GM12878 (cell line): ENCODE measurements at regions not wholly inside any gene's neighbourhood (a gene's known extent, or its start where the extent isn't known, plus 50 kb on each side); places are given as distances from the start of the nearest gene placed in this dataset.

Source experiments
- ATAC-seq: fragments of 200-7000 bp; cut with Tn5 transposase; 3 replicates; pipeline ENCODE4 v1.9.1; 2020; ENCODE audit warnings: mild to moderate bottlenecking, moderate library complexity
- BruUV-seq: library from RNA; stranded (reverse); fragments of 400-500 nt; replicated peaks from 2 replicates; lab custom pipeline; 2021; lab: Mats Ljungman, UMichigan
- CTCF ChIA-PET: fragments of 300-600 bp; sonication (Branson Sonifier 250); formaldehyde crosslinking; extraction: SDS; loops from one replicate; lab custom pipeline; 2021; ENCODE audit warnings: inconsistent platforms; lab: Yijun Ruan, JAX
- POLR2A ChIA-PET: fragments of 350-600 bp; formaldehyde crosslinking; extraction: SDS; loops from one replicate; lab custom pipeline; 2021; ENCODE audit warnings: inconsistent platforms; lab: Charles Lee
- RAD21 ChIA-PET: fragments of 300-600 bp; sonication (Branson Sonifier 250); formaldehyde crosslinking; loops from one replicate; lab custom pipeline; 2023; ENCODE audit warnings: antibody characterized with exemption; ENCODE audit not compliant: unreplicated experiment; lab: Charles Lee
- SMC1A ChIA-PET: fragments of 300-600 bp; sonication (Branson Sonifier 250); formaldehyde crosslinking; loops from one replicate; lab custom pipeline; 2023; ENCODE audit not compliant: unreplicated experiment, uncharacterized antibody; lab: Charles Lee
- DNase-seq: peaks from one replicate; pipeline ENCODE4 v3.0.0-alpha.2; 2011; ENCODE audit warnings: low read depth, low spot score
- FAIRE-seq: peaks from 3 replicates; lab custom pipeline; 2011; peaks lifted over from hg19 to GRCh38; lab: Jason Lieb, UNC
- H2AFZ ChIP-seq: 2 replicates; pipeline ENCODE4 v1.6.0; 2011; ENCODE audit warnings: low read depth, low read length, control low read depth; ENCODE audit not compliant: control insufficient read depth
- H3K27ac ChIP-seq: 2 replicates; pipeline ENCODE4 v1.5.1; 2011; ENCODE audit warnings: control low read depth; ENCODE audit not compliant: control insufficient read depth, insufficient read depth
- H3K27me3 ChIP-seq, 2 experiments: replicated peaks in 1 of 2; 2 replicates each; pipeline versions ENCODE4 v1.6.0 to v1.6.1; 2011; ENCODE audit warnings: low read length in 1 of 2; ENCODE audit not compliant: control insufficient read depth in 2 of 2, insufficient read depth in 2 of 2
- H3K36me3 ChIP-seq, 2 experiments: 2 replicates each; pipeline ENCODE4 v1.5.1; 2011; ENCODE audit warnings: low read length in 1 of 2; ENCODE audit not compliant: control insufficient read depth in 2 of 2, insufficient read depth in 2 of 2
- H3K4me1 ChIP-seq: 2 replicates; pipeline ENCODE4 v1.6.1; 2011; ENCODE audit warnings: mild to moderate bottlenecking, low read length, moderate library complexity, mixed read lengths; ENCODE audit not compliant: control insufficient read depth, insufficient read depth
- H3K4me2 ChIP-seq: 2 replicates; pipeline ENCODE4 v1.6.0; 2011; ENCODE audit warnings: control low read depth; ENCODE audit not compliant: control insufficient read depth, insufficient read depth
- H3K4me3 ChIP-seq: fragments of 200-600 bp; sonication (generic); 2 replicates; pipeline ENCODE4 v1.5.1; 2016
- H3K79me2 ChIP-seq: 2 replicates; pipeline ENCODE4 v1.6.0; 2011; ENCODE audit warnings: low read length; ENCODE audit not compliant: control insufficient read depth, insufficient read depth
- H3K9ac ChIP-seq: 2 replicates; pipeline ENCODE4 v1.8.0; 2011; ENCODE audit warnings: low read length, control low read depth, mixed read lengths; ENCODE audit not compliant: control insufficient read depth, insufficient read depth
- H3K9me3 ChIP-seq: replicated peaks from 3 replicates; pipeline ENCODE4 v1.5.1; 2011; ENCODE audit warnings: mild to moderate bottlenecking, low read length; ENCODE audit not compliant: control insufficient read depth, insufficient read depth
- H4K20me1 ChIP-seq: 2 replicates; pipeline ENCODE4 v1.6.0; 2011; ENCODE audit not compliant: control insufficient read depth, insufficient read depth
- BMI1 ChIP-seq: fragments of 450-650 bp; IDR thresholded peaks from 2 replicates; pipeline ENCODE4 v1.6.1; 2016; ENCODE audit warnings: mild to moderate bottlenecking, moderate library complexity, borderline replicate concordance
- CHD2 ChIP-seq: IDR thresholded peaks from 2 replicates; pipeline ENCODE4 v1.6.1; 2011; ENCODE audit warnings: low read depth, low read length, improper control_type of control experiment, borderline replicate concordance
- CHD4 ChIP-seq: fragments of 200-600 bp; sonication (generic); IDR thresholded peaks from 2 replicates; pipeline ENCODE4 v1.6.1; 2016; ENCODE audit warnings: mild to moderate bottlenecking
- MXI1 ChIP-seq: fragments of 150-350 bp; IDR thresholded peaks from 2 replicates; pipeline ENCODE4 v1.6.1; 2011; ENCODE audit warnings: low read depth, mild to moderate bottlenecking, inconsistent platforms, low read length, improper control_type of control experiment
- PAX5 ChIP-seq: IDR thresholded peaks from 2 replicates; pipeline ENCODE4 v1.6.1; 2011; ENCODE audit warnings: low read depth, low read length, borderline replicate concordance
- RB1 ChIP-seq: fragments of 450-650 bp; formaldehyde crosslinking; IDR thresholded peaks from 2 replicates; pipeline ENCODE4 v1.6.1; 2017; ENCODE audit warnings: mild to moderate bottlenecking, borderline replicate concordance
- RBBP5 ChIP-seq: fragments of 200-600 bp; sonication (generic); conservative IDR thresholded peaks from 2 replicates; pipeline ENCODE4 v1.6.1; 2016
- STAT3 ChIP-seq: IDR thresholded peaks from 2 replicates; pipeline ENCODE4 v1.6.1; 2011; ENCODE audit warnings: low read depth, low read length, improper control_type of control experiment
- ZNF207 ChIP-seq: fragments of 450-650 bp; IDR thresholded peaks from 2 replicates; pipeline ENCODE4 v1.6.1; 2014; ENCODE audit warnings: antibody characterized with exemption, mild to moderate bottlenecking, borderline replicate concordance
- WGBS: methylation state at CpG from one replicate; pipeline ENCODE4 v1.1.6; 2016; ENCODE audit warnings: low lambda C conversion rate; ENCODE audit not compliant: insufficient replicate concordance, insufficient coverage; ENCODE audit errors: missing lambda C conversion rate; 5-methylcytosine and 5-hydroxymethylcytosine counted together
- in situ Hi-C: fragments of 300-500 bp; cut with MboI; formaldehyde crosslinking; loops from 9 replicates; pipeline ENCODE4 v1.14.3; 2018; ENCODE audit warnings: mixed read lengths
- intact Hi-C: fragments of 100-400 bp; cut with micrococcal nuclease; formaldehyde crosslinking; loops from one replicate; pipeline ENCODE4 v1.14.2; 2022; ENCODE audit not compliant: unreplicated experiment
- TF ChIP-seq, protein P1 (sequence below): fragments of 450-650 bp; IDR thresholded peaks from 2 replicates; pipeline ENCODE4 v1.6.1; 2017; ENCODE audit warnings: mild to moderate bottlenecking, moderate library complexity
- TF ChIP-seq, protein P2 (sequence below): fragments of 450-650 bp; formaldehyde crosslinking; IDR thresholded peaks from 2 replicates; pipeline ENCODE4 v1.5.0; 2022; ENCODE audit warnings: mild to moderate bottlenecking, missing genetic modification characterization

DNA sequence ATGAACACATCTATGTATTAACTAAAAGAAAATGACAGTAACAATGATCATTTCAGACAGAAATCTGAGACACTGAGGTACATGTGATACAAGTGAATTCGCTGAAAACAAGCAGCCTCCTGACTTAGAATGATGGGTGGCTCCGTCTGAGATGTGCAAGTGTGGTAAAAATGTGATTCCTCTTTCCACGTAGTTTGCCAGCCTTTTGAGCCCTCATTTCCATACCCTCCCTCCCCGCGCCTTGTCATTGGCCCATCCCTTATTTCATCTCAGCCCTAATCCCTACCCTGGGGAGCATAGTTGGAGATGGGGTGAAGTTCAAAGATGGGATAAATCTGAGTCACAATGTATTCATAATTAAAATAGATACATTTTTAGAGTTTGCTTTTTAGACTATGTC lies 107.8 kb downstream of the BMP4 start:
- Histone ChIP-seq H3K79me2 (no peaks in the 10 kb centered on the region), H3K27ac (no peak overlapping the region), H3K4me2 (no peak overlapping the region), H4K20me1 (no peaks in the 10 kb centered on the region), H3K36me3 (no peaks in the 10 kb centered on the region; a peak in 1 of 4 replicates), H3K4me1 (no peaks in the 10 kb centered on the region), H2AFZ (no peak overlapping the region), H3K9ac (no peak overlapping the region), H3K27me3 (no peaks in the 10 kb centered on the region), H3K9me3 (no peaks in the 10 kb centered on the region), H3K4me3 (no peak overlapping the region)
- ChIA-PET RAD21 (no interaction called here), SMC1A (no interaction called here), CTCF (interaction anchor here (0.6 kb wide), 1 partner anchor 26 kb away, joined by 3 read pairs; no protein-coding TSS in a partner anchor), POLR2A (no interaction called here)
- ATAC-seq: no peak
- no TSS peak for BruUV-seq
- intact Hi-C loops: no loop called here
- TF ChIP-seq STAT3 (no peak), CHD4 (no peak), BMI1 (no peak), ZNF207 (no peak), CHD2 (no peak), RBBP5 (no peak), PAX5 (no peak), MXI1 (no peak), RB1 (no peak)
- TF ChIP-seq, protein P1, sequence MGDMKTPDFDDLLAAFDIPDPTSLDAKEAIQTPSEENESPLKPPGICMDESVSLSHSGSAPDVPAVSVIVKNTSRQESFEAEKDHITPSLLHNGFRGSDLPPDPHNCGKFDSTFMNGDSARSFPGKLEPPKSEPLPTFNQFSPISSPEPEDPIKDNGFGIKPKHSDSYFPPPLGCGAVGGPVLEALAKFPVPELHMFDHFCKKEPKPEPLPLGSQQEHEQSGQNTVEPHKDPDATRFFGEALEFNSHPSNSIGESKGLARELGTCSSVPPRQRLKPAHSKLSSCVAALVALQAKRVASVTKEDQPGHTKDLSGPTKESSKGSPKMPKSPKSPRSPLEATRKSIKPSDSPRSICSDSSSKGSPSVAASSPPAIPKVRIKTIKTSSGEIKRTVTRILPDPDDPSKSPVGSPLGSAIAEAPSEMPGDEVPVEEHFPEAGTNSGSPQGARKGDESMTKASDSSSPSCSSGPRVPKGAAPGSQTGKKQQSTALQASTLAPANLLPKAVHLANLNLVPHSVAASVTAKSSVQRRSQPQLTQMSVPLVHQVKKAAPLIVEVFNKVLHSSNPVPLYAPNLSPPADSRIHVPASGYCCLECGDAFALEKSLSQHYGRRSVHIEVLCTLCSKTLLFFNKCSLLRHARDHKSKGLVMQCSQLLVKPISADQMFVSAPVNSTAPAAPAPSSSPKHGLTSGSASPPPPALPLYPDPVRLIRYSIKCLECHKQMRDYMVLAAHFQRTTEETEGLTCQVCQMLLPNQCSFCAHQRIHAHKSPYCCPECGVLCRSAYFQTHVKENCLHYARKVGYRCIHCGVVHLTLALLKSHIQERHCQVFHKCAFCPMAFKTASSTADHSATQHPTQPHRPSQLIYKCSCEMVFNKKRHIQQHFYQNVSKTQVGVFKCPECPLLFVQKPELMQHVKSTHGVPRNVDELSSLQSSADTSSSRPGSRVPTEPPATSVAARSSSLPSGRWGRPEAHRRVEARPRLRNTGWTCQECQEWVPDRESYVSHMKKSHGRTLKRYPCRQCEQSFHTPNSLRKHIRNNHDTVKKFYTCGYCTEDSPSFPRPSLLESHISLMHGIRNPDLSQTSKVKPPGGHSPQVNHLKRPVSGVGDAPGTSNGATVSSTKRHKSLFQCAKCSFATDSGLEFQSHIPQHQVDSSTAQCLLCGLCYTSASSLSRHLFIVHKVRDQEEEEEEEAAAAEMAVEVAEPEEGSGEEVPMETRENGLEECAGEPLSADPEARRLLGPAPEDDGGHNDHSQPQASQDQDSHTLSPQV: no peak
- TF ChIP-seq, protein P2, sequence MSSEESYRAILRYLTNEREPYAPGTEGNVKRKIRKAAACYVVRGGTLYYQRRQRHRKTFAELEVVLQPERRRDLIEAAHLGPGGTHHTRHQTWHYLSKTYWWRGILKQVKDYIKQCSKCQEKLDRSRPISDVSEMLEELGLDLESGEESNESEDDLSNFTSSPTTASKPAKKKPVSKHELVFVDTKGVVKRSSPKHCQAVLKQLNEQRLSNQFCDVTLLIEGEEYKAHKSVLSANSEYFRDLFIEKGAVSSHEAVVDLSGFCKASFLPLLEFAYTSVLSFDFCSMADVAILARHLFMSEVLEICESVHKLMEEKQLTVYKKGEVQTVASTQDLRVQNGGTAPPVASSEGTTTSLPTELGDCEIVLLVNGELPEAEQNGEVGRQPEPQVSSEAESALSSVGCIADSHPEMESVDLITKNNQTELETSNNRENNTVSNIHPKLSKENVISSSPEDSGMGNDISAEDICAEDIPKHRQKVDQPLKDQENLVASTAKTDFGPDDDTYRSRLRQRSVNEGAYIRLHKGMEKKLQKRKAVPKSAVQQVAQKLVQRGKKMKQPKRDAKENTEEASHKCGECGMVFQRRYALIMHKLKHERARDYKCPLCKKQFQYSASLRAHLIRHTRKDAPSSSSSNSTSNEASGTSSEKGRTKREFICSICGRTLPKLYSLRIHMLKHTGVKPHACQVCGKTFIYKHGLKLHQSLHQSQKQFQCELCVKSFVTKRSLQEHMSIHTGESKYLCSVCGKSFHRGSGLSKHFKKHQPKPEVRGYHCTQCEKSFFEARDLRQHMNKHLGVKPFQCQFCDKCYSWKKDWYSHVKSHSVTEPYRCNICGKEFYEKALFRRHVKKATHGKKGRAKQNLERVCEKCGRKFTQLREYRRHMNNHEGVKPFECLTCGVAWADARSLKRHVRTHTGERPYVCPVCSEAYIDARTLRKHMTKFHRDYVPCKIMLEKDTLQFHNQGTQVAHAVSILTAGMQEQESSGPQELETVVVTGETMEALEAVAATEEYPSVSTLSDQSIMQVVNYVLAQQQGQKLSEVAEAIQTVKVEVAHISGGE: no peak
- no peak for DNase-seq
- no peak for FAIRE-seq
- 37% methylated on average over 5 of the region's 5 CpGs for WGBS
- in situ Hi-C loops: no loop called here
